NCI-H1930 (cell line): ENCODE measurements at regions not wholly inside any gene's neighbourhood (a gene's known extent, or its start where the extent isn't known, plus 50 kb on each side); places are given as distances from the start of the nearest gene placed in this dataset.
"Not testable (repeated sequence)": the region's sequence is repeated elsewhere in the genome, so short reads cannot be mapped to it uniquely, and the experiment has no call there.

Source experiments
- DNase-seq, 2 experiments: peaks; one replicate each; lab custom pipeline; 2025; lab: John Stamatoyannopoulos, UW

DNA sequence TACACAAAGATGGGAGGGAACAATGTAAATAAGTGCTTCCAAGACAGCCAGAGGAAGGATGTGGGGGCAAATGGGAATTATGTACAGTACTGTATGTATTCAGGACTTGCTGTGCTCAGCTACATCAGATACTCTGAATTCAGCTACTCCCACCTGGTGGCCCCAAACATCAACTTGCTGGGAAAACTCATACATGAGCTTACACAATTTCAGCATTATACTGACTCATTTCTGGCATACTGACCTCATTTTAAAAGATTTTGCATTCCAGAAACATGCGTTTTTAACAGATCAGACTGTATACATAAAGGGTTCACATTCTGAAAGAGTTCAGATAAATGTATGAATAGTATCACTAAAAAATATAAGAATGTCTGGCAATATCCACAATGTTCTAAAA lies 59.7 kb downstream of the GPX5 start:
- DNase-seq, result peak in 1 of 2 experiments; percentile 3

DNA sequence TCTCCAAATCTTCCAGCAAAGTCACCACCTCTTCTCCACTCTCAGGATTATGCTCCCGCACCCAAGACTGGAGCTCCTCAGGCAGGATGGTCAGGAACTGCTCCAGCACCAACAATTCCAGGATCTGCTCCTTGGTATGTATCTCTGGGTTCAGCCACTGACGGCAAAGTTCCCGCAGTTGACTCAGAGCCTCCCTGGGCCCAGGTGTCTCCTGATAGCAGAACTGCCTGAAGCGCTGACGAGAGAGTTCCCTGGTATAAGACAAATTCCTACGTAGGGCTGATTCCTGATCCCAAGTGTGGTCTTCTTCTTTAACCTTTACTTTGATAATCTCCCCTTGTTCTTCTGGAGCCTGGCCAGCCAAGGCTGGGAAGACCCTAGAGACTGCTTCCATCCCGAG lies 60.6 kb downstream of the GPX5 start:
- DNase-seq, result no peak

- peak; percentile 75 to 81 for DNase-seq
Observed at GRCh38 chr6:28586962-28587745, 61.5 kb downstream of the GPX5 start.

- DNase-seq, result no peak
Observed at GRCh38 chr6:28587746-28588075, 62.0 kb downstream of the GPX5 start.

DNA sequence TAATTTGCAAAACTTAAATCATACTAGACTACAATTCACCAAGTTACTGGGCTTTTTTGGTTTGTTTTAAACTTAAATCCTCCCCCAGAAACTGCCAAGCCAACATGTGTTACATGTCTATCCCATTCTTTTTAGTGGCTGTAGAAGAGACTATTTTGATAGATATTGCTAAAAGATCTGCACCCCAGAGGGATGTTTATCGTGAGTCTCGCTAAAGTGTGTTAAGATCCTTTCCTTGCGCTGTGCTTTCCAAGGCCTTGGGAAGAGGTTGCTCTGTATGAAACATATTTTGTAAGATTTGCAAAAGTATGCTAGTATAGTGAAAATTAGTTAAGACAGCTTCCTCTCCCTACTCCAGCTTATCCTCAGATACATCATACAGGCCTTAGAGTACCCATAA lies 63.0 kb downstream of the GPX5 start:
- DNase-seq, result no peak

- no peak for DNase-seq
Observed at GRCh38 chr6:28589234-28589956, 63.7 kb downstream of the GPX5 start.

GRCh38 chr6:28589957-28590349 lies 64.3 kb downstream of the GPX5 start:
- no peak for DNase-seq

GRCh38 chr6:28597217-28597835 lies 71.6 kb downstream of the GPX5 start:
- peak; percentile 9 to 39 for DNase-seq

GRCh38 chr6:28597924-28598722 lies 72.4 kb downstream of the GPX5 start:
- DNase-seq, result no peak

DNA sequence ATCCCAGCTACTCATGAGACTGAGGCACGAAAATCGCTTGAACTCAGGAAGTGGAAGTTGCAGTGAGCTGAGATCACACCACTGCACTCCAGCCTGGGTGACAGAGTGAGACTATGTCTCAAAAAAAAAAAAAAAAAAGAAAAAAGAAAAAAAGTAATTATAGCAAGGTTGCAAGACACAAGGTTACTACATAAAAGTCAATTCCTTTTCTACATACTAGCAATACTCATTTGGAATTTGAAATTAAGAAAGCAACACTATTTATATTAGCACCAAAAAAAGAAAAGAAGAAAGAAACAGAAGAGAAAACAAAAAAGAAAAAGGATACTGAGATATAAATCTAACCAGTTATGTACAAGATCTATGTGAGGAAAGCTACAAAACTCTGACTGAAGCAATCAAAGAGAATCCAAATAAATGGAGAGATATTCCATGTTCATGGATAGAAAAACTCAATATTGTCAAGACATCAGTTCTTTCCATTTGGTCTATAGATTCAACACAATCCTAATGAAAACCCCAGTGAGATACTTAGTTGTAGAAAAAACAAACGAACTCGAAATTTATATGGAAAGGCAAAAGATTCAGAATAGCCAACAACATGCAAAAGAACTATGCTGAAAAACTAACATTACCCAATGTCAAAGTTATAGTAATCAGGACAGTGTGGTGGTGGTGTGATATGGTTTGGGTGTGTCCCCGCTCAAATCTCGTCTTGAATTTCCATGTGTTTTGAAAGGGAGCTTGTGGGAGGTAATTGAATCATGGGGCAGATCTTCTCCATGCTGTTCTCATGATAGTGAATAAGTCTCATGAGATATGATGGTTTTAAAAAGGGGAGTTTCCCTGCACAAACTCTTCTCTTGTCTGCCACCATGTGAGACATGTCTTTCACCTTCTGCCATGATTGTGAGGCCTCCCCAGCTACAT lies 73.3 kb downstream of the GPX5 start:
- no peak for DNase-seq

- DNase-seq, result no peak
Observed at GRCh38 chr6:28600245-28600644, 74.6 kb downstream of the GPX5 start.

DNA sequence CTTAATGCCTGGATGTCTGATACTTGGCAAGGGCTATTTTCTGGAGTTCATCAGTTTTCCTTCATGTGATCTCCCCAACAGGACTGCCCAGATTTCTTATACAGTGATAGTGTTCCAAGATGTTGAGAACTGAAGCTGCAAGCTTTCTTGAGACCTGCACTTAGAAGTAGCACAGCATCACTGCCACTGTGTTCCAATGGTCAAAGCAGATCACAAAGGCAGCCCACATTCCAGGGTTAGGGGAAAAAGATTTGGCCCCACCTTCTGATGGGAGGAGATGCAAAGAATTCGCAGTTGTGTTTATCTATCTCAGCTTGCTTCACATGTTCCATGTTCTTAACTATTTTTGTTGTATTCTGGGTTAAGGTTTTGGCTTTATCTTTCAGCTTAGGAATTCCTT lies 78.2 kb downstream of the GPX5 start:
- DNase-seq, result no peak

DNA sequence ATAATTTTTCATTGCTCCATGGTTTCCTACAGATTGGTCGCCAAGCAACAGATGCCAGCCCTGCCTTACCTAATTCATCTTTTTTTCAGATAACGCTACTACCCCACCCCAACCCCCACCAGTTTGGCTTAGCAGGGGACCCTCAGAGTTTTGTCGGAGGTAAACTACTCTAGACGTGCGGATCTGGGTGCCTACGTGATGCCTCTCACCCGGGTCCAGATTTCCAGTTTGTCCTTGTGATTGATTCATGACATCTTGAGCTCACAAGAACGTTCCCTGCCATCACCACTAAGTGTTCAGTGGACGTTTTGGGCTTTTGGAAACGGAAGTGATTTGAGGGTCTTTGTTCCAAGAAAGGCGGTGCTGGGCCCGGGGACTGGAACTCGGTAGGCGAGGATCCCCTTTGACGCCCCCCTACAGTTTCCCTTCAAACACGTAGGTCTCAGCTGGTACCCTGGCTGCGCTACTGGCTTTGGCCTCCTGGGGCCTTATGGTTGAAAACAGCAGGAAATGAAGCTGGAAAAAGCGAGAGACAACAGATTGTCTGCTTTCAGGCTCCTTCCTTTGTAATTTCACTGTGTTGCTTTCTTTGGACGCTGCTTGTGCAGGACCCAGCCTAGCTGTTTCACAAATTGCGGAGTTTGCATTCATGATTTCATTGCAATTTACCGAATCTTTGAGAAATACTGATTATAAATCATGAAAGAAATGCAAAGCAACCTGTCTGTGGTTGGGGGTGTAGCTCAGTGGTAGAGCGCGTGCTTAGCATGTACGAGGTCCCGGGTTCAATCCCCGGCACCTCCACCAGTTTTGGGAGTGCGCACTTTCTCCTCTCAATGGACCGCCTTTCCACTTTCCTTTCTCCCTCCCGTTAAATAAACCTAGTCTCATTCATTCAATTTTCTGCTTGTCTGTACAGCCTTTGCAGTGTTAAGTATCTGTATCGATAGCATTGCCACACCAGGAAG lies 81.0 kb downstream of the GPX5 start:
- DNase-seq, result peak; percentile 88

DNA sequence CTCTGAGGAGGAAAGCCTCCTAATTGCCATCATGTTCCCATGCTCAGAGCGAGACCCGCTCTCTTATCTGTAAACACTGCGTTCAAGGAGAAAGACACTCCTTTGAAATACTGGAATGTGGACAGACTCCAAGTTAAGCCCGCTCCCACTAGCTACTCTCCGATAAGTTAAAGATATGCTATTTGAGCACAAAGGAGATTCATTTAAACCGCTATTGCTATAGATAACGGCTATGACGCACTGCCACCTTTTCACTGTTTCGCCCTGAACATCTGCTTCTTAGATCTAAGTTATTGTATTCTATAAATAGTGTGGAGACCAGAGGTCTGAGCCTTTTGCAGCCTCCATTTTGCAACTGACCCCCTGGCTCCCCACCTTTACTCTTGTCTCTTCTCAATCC lies 82.3 kb downstream of the GPX5 start:
- no peak for DNase-seq

DNA sequence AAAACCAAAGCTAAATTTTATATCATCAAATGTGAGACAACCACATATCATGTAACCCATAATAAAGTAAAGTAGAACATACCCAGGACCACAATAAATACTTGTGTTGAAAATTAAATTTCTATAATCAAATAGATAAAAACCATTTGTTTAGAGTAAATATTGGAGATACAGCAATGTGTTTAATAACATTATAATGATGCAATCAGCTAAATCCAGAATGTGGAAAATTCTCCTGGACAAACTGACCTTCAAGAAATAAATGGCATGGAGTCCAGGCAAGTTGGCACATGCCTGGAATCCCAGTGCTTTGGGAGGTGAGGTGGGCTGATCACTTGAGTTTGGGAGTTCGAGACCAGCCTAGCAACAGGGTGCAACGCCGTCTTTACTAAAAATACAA lies 84.0 kb downstream of the GPX5 start:
- no peak for DNase-seq

DNA sequence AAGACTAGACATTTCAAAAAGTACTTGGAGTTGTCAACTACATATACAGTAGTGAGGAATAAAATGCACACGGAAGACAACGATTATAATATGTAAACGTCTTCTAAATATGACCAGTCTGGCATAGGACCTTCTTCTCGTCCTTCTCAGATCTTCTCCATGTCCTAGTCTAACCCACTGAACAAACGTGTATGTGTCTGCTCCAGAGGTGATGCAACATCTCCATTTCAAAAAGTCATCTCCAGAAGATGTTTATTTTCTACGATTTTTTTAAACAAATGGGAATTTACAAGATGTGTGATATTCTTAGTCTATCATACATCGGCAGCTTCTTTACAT lies 89.9 kb downstream of the GPX5 start:
- no peak for DNase-seq

DNA sequence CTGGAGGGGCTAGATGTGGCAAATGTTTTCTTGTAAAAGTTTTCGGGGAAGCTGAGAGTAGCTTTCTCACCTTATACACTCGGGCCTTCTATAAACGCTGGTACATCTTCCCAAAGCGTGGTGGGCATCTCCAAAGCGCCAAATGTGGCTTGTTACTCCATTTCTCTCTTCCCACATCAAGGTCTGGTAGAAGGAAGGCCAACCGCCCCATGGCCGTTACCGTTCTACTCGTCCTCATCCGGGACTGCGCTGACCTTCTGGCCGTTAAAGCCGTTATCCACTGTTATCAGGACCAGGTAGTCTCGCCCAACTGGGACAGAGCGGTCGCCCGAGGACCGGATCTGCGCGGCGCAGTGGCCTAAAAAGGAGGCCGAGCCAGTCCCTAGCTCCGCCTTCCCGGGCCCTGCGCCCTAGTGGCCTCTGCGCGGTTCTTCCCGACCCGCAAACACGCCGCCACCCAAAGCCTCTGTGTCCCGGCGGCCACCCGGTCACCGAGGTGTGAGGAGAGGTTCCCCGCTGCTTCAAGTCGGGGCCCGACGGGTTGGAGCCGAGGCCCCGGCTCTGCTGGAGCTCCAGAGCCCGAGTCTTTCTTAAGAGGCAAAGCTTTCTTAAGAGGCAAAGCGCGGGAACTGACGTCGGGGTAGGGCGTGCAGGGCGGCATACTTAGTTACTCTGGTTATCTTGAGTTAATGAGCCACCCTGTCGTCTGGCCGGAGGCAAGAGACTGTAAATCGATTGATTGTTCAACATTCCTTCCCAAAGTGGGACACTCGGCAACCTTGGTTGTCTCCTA lies 90.5 kb downstream of the GPX5 start:
- no peak for DNase-seq

DNA sequence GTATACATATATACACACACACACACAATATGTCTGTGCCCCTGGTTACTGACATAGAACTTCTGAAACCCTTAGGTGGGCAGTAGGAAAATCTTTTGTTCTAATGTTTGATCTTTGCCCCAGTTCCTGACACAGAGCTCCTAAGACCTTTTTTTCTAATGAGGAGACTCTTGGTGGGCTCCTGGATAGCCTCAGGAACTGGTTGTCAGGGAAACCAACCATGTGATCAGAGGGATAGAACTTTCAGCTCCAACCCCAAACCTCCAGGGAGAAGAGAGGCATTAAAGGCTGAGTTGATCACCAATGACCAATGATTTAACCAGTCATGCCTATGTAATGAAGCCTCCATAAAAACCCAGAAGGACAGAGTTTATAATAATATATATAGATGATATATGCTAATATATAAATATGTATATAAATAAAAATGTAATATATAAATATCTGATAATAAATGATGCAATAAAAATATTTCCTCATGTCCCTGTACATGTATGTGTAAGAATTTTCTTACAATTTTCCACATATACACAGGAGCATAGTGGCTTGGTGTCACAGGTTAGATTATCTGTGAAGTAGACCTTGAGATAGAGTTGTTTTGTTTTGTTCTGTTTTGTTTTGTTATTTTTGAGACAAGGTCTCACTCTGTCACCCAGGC lies 93.3 kb downstream of the GPX5 start:
- DNase-seq, result no peak

DNA sequence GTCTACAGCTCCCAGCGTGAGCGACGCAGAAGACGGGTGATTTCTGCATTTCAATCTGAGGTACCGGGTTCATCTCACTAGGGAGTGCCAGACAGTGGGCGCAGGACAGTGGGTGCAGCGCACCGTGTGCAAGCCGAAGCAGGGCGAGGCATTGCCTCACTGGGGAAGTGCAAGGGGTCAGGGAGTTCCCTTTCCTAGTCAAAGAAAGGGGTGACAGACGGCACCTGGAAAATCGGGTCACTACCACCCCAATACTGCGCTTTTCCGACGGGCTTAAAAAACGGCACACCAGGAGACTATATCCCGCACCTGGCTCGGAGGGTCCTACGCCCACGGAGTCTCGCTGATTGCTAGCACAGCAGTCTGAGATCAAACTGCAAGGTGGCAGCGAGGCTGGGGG lies 95.6 kb downstream of the GPX5 start:
- not testable (repeated sequence) for DNase-seq
